GM19043 (cell line): ENCODE measurements at regions not wholly inside any gene's neighbourhood (a gene's known extent, or its start where the extent isn't known, plus 50 kb on each side); places are given as distances from the start of the nearest gene placed in this dataset.
A peak's percentile ranks its signal among the peaks of the same experiment; 100 is the strongest.

Experiments
- ATAC-seq: cut with Tn5 transposase; IDR thresholded peaks from one replicate; pipeline ENCODE4 v1.9.1; 2021; ENCODE audit warnings: low read depth; ENCODE audit not compliant: unreplicated experiment

- no peak for ATAC-seq
Observed at GRCh38 chr15:47944637-47945288, 176.0 kb upstream of the SLC24A5 start.

- ATAC-seq = no peak
Observed at GRCh38 chr15:47945872-47946650, 174.7 kb upstream of the SLC24A5 start.

- no peak for ATAC-seq
Observed at GRCh38 chr15:47949815-47950214, 171.0 kb upstream of the SLC24A5 start.

- no peak for ATAC-seq
Observed at GRCh38 chr15:47950447-47950846, 170.3 kb upstream of the SLC24A5 start.

- no peak for ATAC-seq
Observed at GRCh38 chr15:47951781-47952180, 169.0 kb upstream of the SLC24A5 start.

GRCh38 chr15:47954196-47954595, 166.6 kb upstream of the SLC24A5 start:
- no peak for ATAC-seq

- no peak for ATAC-seq
Observed at GRCh38 chr15:47955021-47955420, 165.8 kb upstream of the SLC24A5 start.

GRCh38 chr15:47959617-47960413, 161.0 kb upstream of the SLC24A5 start:
- no peak for ATAC-seq

- peak; percentile 86 for ATAC-seq
Observed at GRCh38 chr15:47961401-47962090, 159.2 kb upstream of the SLC24A5 start.

GRCh38 chr15:47963265-47963664, 157.5 kb upstream of the SLC24A5 start:
- ATAC-seq = no peak

- no peak for ATAC-seq
Observed at GRCh38 chr15:47964229-47964628, 156.6 kb upstream of the SLC24A5 start.

GRCh38 chr15:47965297-47965696, 155.5 kb upstream of the SLC24A5 start:
- ATAC-seq = no peak

- no peak for ATAC-seq
Observed at GRCh38 chr15:47968593-47968992, 152.2 kb upstream of the SLC24A5 start.

- ATAC-seq = no peak
Observed at GRCh38 chr15:47971637-47972036, 149.2 kb upstream of the SLC24A5 start.

GRCh38 chr15:47972738-47973137, 148.1 kb upstream of the SLC24A5 start:
- ATAC-seq = no peak

- no peak for ATAC-seq
Observed at GRCh38 chr15:47974724-47975123, 146.1 kb upstream of the SLC24A5 start.

GRCh38 chr15:47975427-47975826, 145.4 kb upstream of the SLC24A5 start:
- no peak for ATAC-seq

GRCh38 chr15:47983533-47983932, 137.3 kb upstream of the SLC24A5 start:
- no peak for ATAC-seq

GRCh38 chr15:47985568-47985967, 135.2 kb upstream of the SLC24A5 start:
- ATAC-seq = no peak

- ATAC-seq = no peak
Observed at GRCh38 chr15:47987461-47987860, 133.3 kb upstream of the SLC24A5 start.
